ENCODE measurements at regions not wholly inside any gene's neighbourhood (a gene's known extent, or its start where the extent isn't known, plus 50 kb on each side); places are given as distances from the start of the nearest gene placed in this dataset.
"Not testable (repeated sequence)": the region's sequence is repeated elsewhere in the genome, so short reads cannot be mapped to it uniquely, and the experiment has no call there.

DNA sequence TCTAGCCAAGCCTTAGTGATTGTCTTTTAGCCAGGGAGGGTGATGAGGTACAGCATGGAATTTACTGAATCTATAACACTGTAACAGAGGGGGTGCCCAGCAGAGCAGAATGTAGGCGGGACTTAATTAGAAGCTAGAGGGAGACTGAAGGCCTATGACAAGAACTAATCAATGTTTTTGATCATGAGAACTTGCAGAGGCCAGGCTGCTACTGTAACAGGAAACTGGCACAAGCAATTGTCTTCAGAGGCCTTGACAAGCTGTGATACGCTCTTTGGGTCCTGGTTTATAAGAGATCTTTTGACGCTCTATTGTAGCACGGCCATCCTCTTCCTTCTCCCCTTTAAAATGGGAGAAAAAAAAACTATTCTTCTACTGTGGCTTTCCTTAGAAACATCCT is 1297.3 kb downstream of the JRKL start:
- no peak overlapping the region for H3K27ac ChIP-seq (ENCODE audit: low read depth, low read length)
- no peak overlapping the region for H3K4me2 ChIP-seq (ENCODE audit: low read depth, low read length, poor library complexity, severe bottlenecking)
- no peak overlapping the region for H2AFZ ChIP-seq (ENCODE audit: low read depth, low read length, severe bottlenecking)
- no peak overlapping the region for H3K9ac ChIP-seq (ENCODE audit: low read length)
- TF ChIP-seq EZH2phosphoT487 (conservative IDR thresholded peaks at IDR 0.05; ENCODE audit: low read length) (no peak), CTCF (IDR thresholded peaks at IDR 0.05; ENCODE audit: insufficient read depth, low read length, poor library complexity, severe bottlenecking) (no peak)
- no peaks in the 10 kb centered on the region for H3K9me3 ChIP-seq (ENCODE audit: insufficient read depth, low read length)
- H4K20me1 ChIP-seq (ENCODE audit: low read depth, low read length): no peaks in the 10 kb centered on the region
- H3F3A ChIP-seq (ENCODE audit: insufficient read depth): no peaks in the 10 kb centered on the region
- H3K27me3 ChIP-seq (ENCODE audit: low read length): no peaks in the 10 kb centered on the region
- no peaks in the 10 kb centered on the region for H3K9me2 ChIP-seq (replicated peaks; ENCODE audit: insufficient read depth, low read length)
- H3K4me3 ChIP-seq (ENCODE audit: insufficient read depth, low read length, poor library complexity, severe bottlenecking): no peak overlapping the region
- H3K79me2 ChIP-seq (ENCODE audit: insufficient read depth, low read length): no peaks in the 10 kb centered on the region
- no peaks in the 10 kb centered on the region for H3K36me3 ChIP-seq (ENCODE audit: low read length)

- no peak overlapping the region for H3K4me3 ChIP-seq (ENCODE audit: insufficient read depth, low read length, poor library complexity, severe bottlenecking)
- H3F3A ChIP-seq (ENCODE audit: insufficient read depth): no peaks in the 10 kb centered on the region
- no peaks in the 10 kb centered on the region for H4K20me1 ChIP-seq (ENCODE audit: low read depth, low read length)
- H3K9ac ChIP-seq (ENCODE audit: low read length): no peak overlapping the region
- H3K9me3 ChIP-seq (ENCODE audit: insufficient read depth, low read length): no peaks in the 10 kb centered on the region
- H3K27ac ChIP-seq (ENCODE audit: low read depth, low read length): no peak overlapping the region
- no peaks in the 10 kb centered on the region for H3K27me3 ChIP-seq (ENCODE audit: low read length)
- no peak overlapping the region for H2AFZ ChIP-seq (ENCODE audit: low read depth, low read length, severe bottlenecking)
- no peaks in the 10 kb centered on the region for H3K79me2 ChIP-seq (ENCODE audit: insufficient read depth, low read length)
- no peaks in the 10 kb centered on the region for H3K36me3 ChIP-seq (ENCODE audit: low read length)
- TF ChIP-seq EZH2phosphoT487 (conservative IDR thresholded peaks at IDR 0.05; ENCODE audit: low read length) (no peak), CTCF (IDR thresholded peaks at IDR 0.05; ENCODE audit: insufficient read depth, low read length, poor library complexity, severe bottlenecking) (no peak)
- no peak overlapping the region for H3K4me2 ChIP-seq (ENCODE audit: low read depth, low read length, poor library complexity, severe bottlenecking)
- no peaks in the 10 kb centered on the region for H3K9me2 ChIP-seq (replicated peaks; ENCODE audit: insufficient read depth, low read length)
Measured at GRCh38 chr11:97691061-97691460, 1301.2 kb downstream of the JRKL start.

DNA sequence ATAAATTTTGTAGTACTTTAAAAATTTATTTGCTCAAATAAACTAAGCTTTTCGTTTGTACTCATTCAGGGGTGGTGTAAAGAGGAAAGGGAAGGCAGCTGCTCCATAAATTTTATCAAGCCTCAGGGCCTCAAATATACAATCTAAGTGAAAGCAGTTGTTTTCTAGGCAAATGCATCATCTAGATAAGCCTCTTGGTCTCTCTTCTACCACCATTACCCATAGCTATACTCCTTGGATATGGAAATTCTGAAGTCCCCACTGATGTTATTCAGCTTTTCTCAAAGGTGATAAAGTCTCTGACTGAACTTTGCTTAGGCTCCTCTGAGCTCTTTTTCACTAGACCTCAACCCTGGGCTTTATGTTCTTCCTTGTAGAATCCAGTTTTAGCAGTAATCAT is 1313.1 kb downstream of the JRKL start:
- no peaks in the 10 kb centered on the region for H3K36me3 ChIP-seq (ENCODE audit: low read length)
- no peak overlapping the region for H3K27ac ChIP-seq (ENCODE audit: low read depth, low read length)
- no peak overlapping the region for H3K4me2 ChIP-seq (ENCODE audit: low read depth, low read length, poor library complexity, severe bottlenecking)
- no peaks in the 10 kb centered on the region for H3K9me2 ChIP-seq (replicated peaks; ENCODE audit: insufficient read depth, low read length)
- no peaks in the 10 kb centered on the region for H4K20me1 ChIP-seq (ENCODE audit: low read depth, low read length)
- H3K79me2 ChIP-seq (ENCODE audit: insufficient read depth, low read length): no peaks in the 10 kb centered on the region
- H3K4me3 ChIP-seq (ENCODE audit: insufficient read depth, low read length, poor library complexity, severe bottlenecking): no peak overlapping the region
- H3F3A ChIP-seq (ENCODE audit: insufficient read depth): no peaks in the 10 kb centered on the region
- TF ChIP-seq CTCF (IDR thresholded peaks at IDR 0.05; ENCODE audit: insufficient read depth, low read length, poor library complexity, severe bottlenecking) (no peak), EZH2phosphoT487 (conservative IDR thresholded peaks at IDR 0.05; ENCODE audit: low read length) (no peak)
- H2AFZ ChIP-seq (ENCODE audit: low read depth, low read length, severe bottlenecking): no peak overlapping the region
- no peaks in the 10 kb centered on the region for H3K9me3 ChIP-seq (ENCODE audit: insufficient read depth, low read length)
- no peaks in the 10 kb centered on the region for H3K27me3 ChIP-seq (ENCODE audit: low read length)
- no peak overlapping the region for H3K9ac ChIP-seq (ENCODE audit: low read length)

- H3K27ac ChIP-seq (ENCODE audit: low read depth, low read length): no peak overlapping the region
- H2AFZ ChIP-seq (ENCODE audit: low read depth, low read length, severe bottlenecking): no peak overlapping the region
- H3K36me3 ChIP-seq (ENCODE audit: low read length): no peaks in the 10 kb centered on the region
- TF ChIP-seq CTCF (IDR thresholded peaks at IDR 0.05; ENCODE audit: insufficient read depth, low read length, poor library complexity, severe bottlenecking) (no peak), EZH2phosphoT487 (conservative IDR thresholded peaks at IDR 0.05; ENCODE audit: low read length) (no peak)
- H3F3A ChIP-seq (ENCODE audit: insufficient read depth): no peaks in the 10 kb centered on the region
- H3K27me3 ChIP-seq (ENCODE audit: low read length): no peaks in the 10 kb centered on the region
- no peak overlapping the region for H3K4me3 ChIP-seq (ENCODE audit: insufficient read depth, low read length, poor library complexity, severe bottlenecking)
- no peaks in the 10 kb centered on the region for H4K20me1 ChIP-seq (ENCODE audit: low read depth, low read length)
- H3K9ac ChIP-seq (ENCODE audit: low read length): no peak overlapping the region
- H3K79me2 ChIP-seq (ENCODE audit: insufficient read depth, low read length): no peaks in the 10 kb centered on the region
- H3K9me3 ChIP-seq (ENCODE audit: insufficient read depth, low read length): no peaks in the 10 kb centered on the region
- H3K4me2 ChIP-seq (ENCODE audit: low read depth, low read length, poor library complexity, severe bottlenecking): no peak overlapping the region
- H3K9me2 ChIP-seq (replicated peaks; ENCODE audit: insufficient read depth, low read length): no peaks in the 10 kb centered on the region
Measured at GRCh38 chr11:97703851-97704250, 1314.0 kb downstream of the JRKL start.

DNA sequence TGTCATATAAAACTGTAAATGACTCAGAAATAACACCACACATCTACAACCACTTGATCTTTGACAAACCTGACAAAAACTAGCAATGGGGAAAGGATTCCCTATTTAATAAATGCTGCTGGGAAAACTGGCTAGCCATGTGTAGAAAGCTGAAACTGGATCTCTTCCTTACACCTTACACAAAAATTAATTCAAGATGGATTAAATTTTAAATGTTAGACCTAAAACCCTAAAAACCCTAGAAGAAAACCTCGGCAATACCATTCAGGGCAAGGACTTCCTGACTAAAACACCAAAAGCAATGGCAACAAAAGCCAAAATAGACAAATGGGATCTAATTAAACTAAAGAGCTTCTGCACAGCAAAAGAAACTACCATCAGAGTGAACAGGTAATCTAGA is 1315.3 kb upstream of the CNTN5 start:
- H3K4me2 ChIP-seq (ENCODE audit: low read depth, low read length, poor library complexity, severe bottlenecking); H3K27me3 ChIP-seq (ENCODE audit: low read length); H3K27ac ChIP-seq (ENCODE audit: low read depth, low read length); H3K9me2 ChIP-seq (replicated peaks; ENCODE audit: insufficient read depth, low read length); H3F3A ChIP-seq (ENCODE audit: insufficient read depth); H3K79me2 ChIP-seq (ENCODE audit: insufficient read depth, low read length); H3K9ac ChIP-seq (ENCODE audit: low read length); H3K4me3 ChIP-seq (ENCODE audit: insufficient read depth, low read length, poor library complexity, severe bottlenecking); H3K36me3 ChIP-seq (ENCODE audit: low read length); H3K9me3 ChIP-seq (ENCODE audit: insufficient read depth, low read length); H2AFZ ChIP-seq (ENCODE audit: low read depth, low read length, severe bottlenecking); H4K20me1 ChIP-seq (ENCODE audit: low read depth, low read length): not testable (repeated sequence)
